Thymus (tissue), 11 donors: ENCODE measurements at regions not wholly inside any gene's neighbourhood (a gene's known extent, or its start where the extent isn't known, plus 50 kb on each side); places are given as distances from the start of the nearest gene placed in this dataset.

Source experiments
- DNase-seq, 9 donors: peaks; one replicate each; pipeline ENCODE4 v3.0.0-alpha.2; 2013; ENCODE audit warnings: low spot score in 9 of 9, low read depth in 6 of 9, missing footprints in 1 of 9
- H3K27ac ChIP-seq, 2 donors: one replicate each; pipeline ENCODE4 v1.5.1; 2013; ENCODE audit warnings: control low read depth in 1 of 2, low read depth in 1 of 2, low read length in 1 of 2, mild to moderate bottlenecking in 1 of 2, moderate library complexity in 1 of 2
- H3K27me3 ChIP-seq, 2 donors: one replicate each; pipeline ENCODE4 v1.5.1; 2013; ENCODE audit warnings: low read length in 1 of 2; ENCODE audit not compliant: control insufficient read depth in 2 of 2, insufficient read depth in 1 of 2
- H3K36me3 ChIP-seq, 2 donors: one replicate each; pipeline ENCODE4 v1.5.1; 2013; ENCODE audit warnings: low read length in 1 of 2, mild to moderate bottlenecking in 1 of 2, moderate library complexity in 1 of 2; ENCODE audit not compliant: control insufficient read depth in 2 of 2, insufficient read depth in 2 of 2
- H3K4me1 ChIP-seq, 2 donors: one replicate each; pipeline ENCODE4 v1.5.1; 2013; ENCODE audit warnings: low read length in 2 of 2; ENCODE audit not compliant: control insufficient read depth in 2 of 2, insufficient read depth in 2 of 2
- H3K4me3 ChIP-seq, 2 donors: one replicate each; pipeline ENCODE4 v1.5.1; 2013; ENCODE audit warnings: low read length in 2 of 2, control low read depth in 1 of 2, mild to moderate bottlenecking in 1 of 2
- H3K9me3 ChIP-seq, 2 donors: one replicate each; pipeline ENCODE4 v1.5.1; 2013; ENCODE audit warnings: low read length in 1 of 2, mild to moderate bottlenecking in 1 of 2; ENCODE audit not compliant: control insufficient read depth in 2 of 2, insufficient read depth in 1 of 2
- WGBS: extraction: QIAGEN DNeasy Blood & Tissue Kit; methylation state at CpG from one replicate; pipeline ENCODE4 v1.1.7; 2013; 5-methylcytosine and 5-hydroxymethylcytosine counted together
- donor health status: healthy.

GRCh38 chr4:3343358-3343757, 50.5 kb downstream of the RGS12 start:
- Histone ChIP-seq H3K4me3 (no peak overlapping the region), H3K27ac (no peak overlapping the region), H3K4me1 (peaks cover 2 to 5% of the 10 kb centered on the region in 2 donors), H3K36me3 (no peaks in the 10 kb centered on the region), H3K9me3 (peaks cover 0 to 1% of the 10 kb centered on the region in 2 donors), H3K27me3 (no peaks in the 10 kb centered on the region)
- WGBS, result 99% methylated on average over 16 of the region's 16 CpGs
- no peak for DNase-seq

DNA sequence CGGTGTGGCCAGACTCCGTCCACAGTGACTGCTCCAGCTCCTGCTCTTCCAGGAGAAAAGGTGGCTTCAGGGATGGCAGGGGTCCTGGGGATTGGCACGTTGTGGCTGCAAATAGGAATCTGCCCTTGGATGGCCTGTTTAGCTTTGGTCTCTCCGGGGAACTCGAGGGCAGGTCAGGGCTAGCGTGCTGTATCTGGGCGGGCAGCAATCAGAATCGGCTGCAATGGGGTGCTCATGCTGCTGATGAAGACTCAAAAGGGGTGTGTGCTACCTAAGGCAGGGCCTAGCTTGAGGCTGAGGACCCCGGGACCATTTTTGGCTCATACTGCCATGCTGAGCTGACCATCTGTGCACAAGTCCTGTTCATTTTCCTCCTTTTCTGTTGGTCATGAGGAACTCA, 51.3 kb downstream of the RGS12 start:
- Histone ChIP-seq H3K27ac (no peak overlapping the region), H3K4me3 (no peak overlapping the region), H3K9me3 (no peaks in the 10 kb centered on the region), H3K4me1 (peaks cover 2 to 5% of the 10 kb centered on the region in 2 donors), H3K36me3 (no peaks in the 10 kb centered on the region), H3K27me3 (no peaks in the 10 kb centered on the region)
- no peak for DNase-seq
- WGBS, result 96% methylated on average over 9 of the region's 9 CpGs

DNA sequence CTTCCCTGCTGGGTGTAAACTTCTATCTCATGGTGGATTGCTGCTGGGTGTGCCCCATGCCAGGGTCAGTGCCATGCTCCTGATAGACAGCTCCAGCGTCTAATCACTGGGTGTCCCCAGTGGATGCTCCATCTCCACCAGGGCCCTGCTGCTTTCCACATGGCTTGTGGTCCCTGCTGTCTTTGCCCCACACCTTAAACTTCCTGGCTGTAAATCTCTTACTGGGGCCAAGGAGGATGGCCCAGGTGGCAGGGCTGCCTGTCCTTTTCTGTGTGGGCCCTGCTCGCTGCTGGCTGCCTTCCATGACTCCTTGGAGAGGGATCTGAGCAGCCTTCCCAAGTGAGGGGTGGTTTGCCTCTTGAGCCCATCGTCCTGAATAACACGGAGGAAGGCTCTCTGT, 51.8 kb downstream of the RGS12 start:
- Histone ChIP-seq H3K4me1 (peaks cover 2 to 5% of the 10 kb centered on the region in 2 donors), H3K9me3 (no peaks in the 10 kb centered on the region), H3K4me3 (no peak overlapping the region), H3K36me3 (no peaks in the 10 kb centered on the region), H3K27me3 (no peaks in the 10 kb centered on the region), H3K27ac (no peak overlapping the region)
- no peak for DNase-seq
- WGBS, result 98% methylated on average over 4 of the region's 4 CpGs

DNA sequence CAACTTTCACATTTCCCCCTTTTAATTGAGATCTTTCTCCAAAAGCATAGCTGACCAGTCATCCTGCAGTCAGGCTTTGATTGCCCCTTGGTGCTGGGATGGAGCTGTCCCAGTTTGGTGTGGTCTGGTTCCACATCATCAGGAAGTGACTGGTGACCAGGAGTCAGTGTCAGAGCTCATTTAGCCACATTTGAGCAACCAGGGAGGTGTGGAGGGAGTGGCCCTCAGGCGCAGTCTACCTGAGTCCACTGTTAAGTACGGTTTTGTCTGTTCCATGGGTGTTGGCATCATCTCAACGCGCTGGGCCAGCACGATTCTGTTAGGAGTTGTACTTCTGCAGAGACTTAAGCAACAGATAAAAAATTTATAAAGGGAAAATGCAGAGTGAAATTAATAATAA, 52.6 kb downstream of the RGS12 start:
- no peak overlapping the region for H3K4me3 ChIP-seq
- H3K36me3 ChIP-seq, result no peaks in the 10 kb centered on the region
- WGBS, result 98% methylated on average over 5 of the region's 5 CpGs
- no peak overlapping the region for H3K27ac ChIP-seq
- H3K4me1 ChIP-seq, result peaks cover 2 to 5% of the 10 kb centered on the region in 2 donors
- no peak for DNase-seq
- no peaks in the 10 kb centered on the region for H3K9me3 ChIP-seq
- no peaks in the 10 kb centered on the region for H3K27me3 ChIP-seq

DNA sequence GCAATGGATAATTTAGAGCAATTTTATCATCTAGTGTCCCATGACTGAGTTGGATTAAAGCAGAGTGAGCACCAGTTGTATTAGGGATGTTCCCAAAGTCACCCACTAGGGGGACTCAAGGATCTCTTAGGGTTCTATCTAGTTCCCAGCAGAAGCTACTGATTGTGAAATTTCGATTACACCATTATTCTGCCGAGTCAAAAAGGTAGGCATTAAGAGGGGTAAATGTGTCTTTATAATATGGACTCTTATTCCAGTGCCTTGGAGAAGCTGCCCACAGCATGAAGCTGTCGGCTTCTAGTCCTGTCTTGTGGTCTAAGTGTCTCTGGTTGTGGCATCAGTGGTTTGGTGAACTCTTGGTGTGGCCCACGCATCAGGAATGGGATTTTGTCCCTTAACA, 53.3 kb downstream of the RGS12 start:
- Histone ChIP-seq H3K27me3 (no peaks in the 10 kb centered on the region), H3K4me1 (peaks cover 2 to 5% of the 10 kb centered on the region in 2 donors), H3K4me3 (no peak overlapping the region), H3K9me3 (no peaks in the 10 kb centered on the region), H3K36me3 (no peaks in the 10 kb centered on the region), H3K27ac (no peak overlapping the region)
- 41% methylated on average over 4 of the region's 4 CpGs for WGBS
- peak in 8 of 9 donors; percentile 33 to 79 (median 47) for DNase-seq

DNA sequence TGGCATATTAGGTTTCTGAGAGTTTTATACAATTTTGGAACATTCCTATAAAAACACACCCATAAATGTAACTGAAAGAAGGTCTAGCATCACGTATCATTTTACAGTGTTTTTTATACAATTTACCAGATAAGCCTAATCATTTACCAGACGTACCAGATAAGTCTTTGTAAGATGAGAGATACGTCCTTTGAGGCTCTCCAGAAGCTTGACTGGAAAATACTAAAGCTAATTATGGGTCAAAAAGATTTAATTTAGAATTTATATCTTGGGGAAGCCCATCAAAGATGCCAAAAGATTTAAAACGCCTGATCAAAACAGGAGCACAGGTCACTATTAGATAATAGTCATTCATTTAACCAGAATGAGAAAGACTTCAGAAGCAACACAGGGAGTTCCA, 55.0 kb downstream of the RGS12 start:
- no peaks in the 10 kb centered on the region for H3K36me3 ChIP-seq
- no peaks in the 10 kb centered on the region for H3K27me3 ChIP-seq
- H3K27ac ChIP-seq, result no peak overlapping the region
- H3K9me3 ChIP-seq, result no peaks in the 10 kb centered on the region
- no peak for DNase-seq
- no peak overlapping the region for H3K4me3 ChIP-seq
- peaks cover 0 to 5% of the 10 kb centered on the region in 2 donors for H3K4me1 ChIP-seq
- 95% methylated on average over 4 of the region's 4 CpGs for WGBS

GRCh38 chr4:3348621-3349020, 55.8 kb downstream of the RGS12 start:
- H3K9me3 ChIP-seq, result no peaks in the 10 kb centered on the region
- peaks cover 0 to 5% of the 10 kb centered on the region in 2 donors for H3K4me1 ChIP-seq
- no peak for DNase-seq
- no peak overlapping the region for H3K4me3 ChIP-seq
- no peaks in the 10 kb centered on the region for H3K27me3 ChIP-seq
- 94% methylated on average over 7 of the region's 7 CpGs for WGBS
- H3K27ac ChIP-seq, result no peak overlapping the region
- no peaks in the 10 kb centered on the region for H3K36me3 ChIP-seq

GRCh38 chr4:3349116-3349515, 56.3 kb downstream of the RGS12 start:
- WGBS, result 76% methylated on average over 4 of the region's 4 CpGs
- Histone ChIP-seq H3K4me3 (no peak overlapping the region), H3K36me3 (no peaks in the 10 kb centered on the region), H3K9me3 (no peaks in the 10 kb centered on the region), H3K4me1 (peaks cover 0 to 5% of the 10 kb centered on the region in 2 donors), H3K27me3 (no peaks in the 10 kb centered on the region), H3K27ac (no peak overlapping the region)
- no peak for DNase-seq

DNA sequence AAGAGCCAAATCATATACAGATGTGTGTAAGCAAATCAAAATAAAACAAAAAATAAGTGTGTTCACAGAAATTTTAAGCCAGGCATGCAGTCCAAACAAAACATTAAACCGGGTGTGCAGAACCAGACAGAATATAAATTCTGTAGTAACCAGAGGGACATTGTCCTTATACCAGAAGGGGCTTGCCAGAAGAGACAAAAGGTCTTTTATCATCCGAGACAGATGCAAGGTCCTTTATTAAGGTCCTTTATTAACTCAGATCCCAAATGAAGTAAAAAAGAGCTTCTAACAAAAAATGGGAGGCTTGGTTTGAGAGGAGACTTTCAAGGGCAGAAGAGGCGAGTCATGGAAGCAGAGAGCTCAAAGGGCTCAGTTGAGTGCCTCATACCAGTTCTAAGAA, 59.2 kb downstream of the RGS12 start:
- H3K27ac ChIP-seq, result no peak overlapping the region
- H3K36me3 ChIP-seq, result no peaks in the 10 kb centered on the region
- no peak overlapping the region for H3K4me3 ChIP-seq
- DNase-seq, result no peak
- 97% methylated on average over 3 of the region's 3 CpGs for WGBS
- H3K4me1 ChIP-seq, result no peaks in the 10 kb centered on the region
- H3K27me3 ChIP-seq, result no peaks in the 10 kb centered on the region
- no peaks in the 10 kb centered on the region for H3K9me3 ChIP-seq

DNA sequence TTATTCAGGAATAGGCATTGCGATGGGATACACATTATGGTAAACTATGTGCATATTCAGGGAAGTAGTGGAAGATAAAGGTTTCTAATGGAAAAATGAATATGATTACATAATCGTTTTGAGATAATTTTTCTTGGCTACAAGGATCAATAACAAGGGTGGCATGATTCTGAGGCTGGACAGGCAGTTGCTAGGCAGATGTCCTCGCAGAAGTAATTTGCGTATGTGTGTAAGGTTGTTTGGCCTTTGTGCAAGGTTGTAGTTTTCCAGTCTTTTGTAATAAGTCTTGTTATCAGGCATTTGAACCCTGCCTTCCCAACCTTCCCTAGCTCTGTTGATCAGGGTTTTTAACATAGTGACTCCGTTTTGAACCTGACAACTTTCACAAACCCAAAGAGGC, 59.7 kb downstream of the RGS12 start:
- H3K9me3 ChIP-seq, result no peaks in the 10 kb centered on the region
- no peaks in the 10 kb centered on the region for H3K4me1 ChIP-seq
- H3K36me3 ChIP-seq, result no peaks in the 10 kb centered on the region
- 98% methylated on average over 5 of the region's 5 CpGs for WGBS
- no peak overlapping the region for H3K4me3 ChIP-seq
- no peak for DNase-seq
- no peaks in the 10 kb centered on the region for H3K27me3 ChIP-seq
- H3K27ac ChIP-seq, result no peak overlapping the region
